Body of pancreas (tissue), 4 donors: ENCODE measurements at regions not wholly inside any gene's neighbourhood (a gene's known extent, or its start where the extent isn't known, plus 50 kb on each side); places are given as distances from the start of the nearest gene placed in this dataset.

Experiments used
- CTCF ChIP-seq, 7 experiments: fragments of 450-650 bp in 4 of 7; fragments of 200-600 bp in 3 of 7; sonication (generic) in 3 of 7; IDR thresholded peaks; one replicate each; pipeline ENCODE4 v1.5.1; 2016 to 2019; ENCODE audit warnings: antibody characterized with exemption in 7 of 7
- POLR2A ChIP-seq, 3 donors: fragments of 450-650 bp; IDR thresholded peaks; one replicate each; pipeline ENCODE4 v1.6.1; 2016; ENCODE audit warnings: antibody characterized with exemption in 3 of 3, mild to moderate bottlenecking in 2 of 3

GRCh38 chr2:16405551-16405950, 260.1 kb downstream of the CYRIA start:
- TF ChIP-seq CTCF (IDR thresholded peaks at IDR 0.05) (no peak), POLR2A (IDR thresholded peaks at IDR 0.05) (no peak)
